Loucy (cell line): ENCODE measurements at regions not wholly inside any gene's neighbourhood (a gene's known extent, or its start where the extent isn't known, plus 50 kb on each side); places are given as distances from the start of the nearest gene placed in this dataset.

ENCODE experiments used
- EZH2phosphoT487 ChIP-seq: fragments of 200-600 bp; IDR thresholded peaks from 2 replicates; pipeline ENCODE4 v1.6.1; 2018; ENCODE audit warnings: antibody characterized with exemption, mild to moderate bottlenecking, moderate library complexity, borderline replicate concordance
- TF ChIP-seq, protein P1 (sequence below): fragments of 200-600 bp; sonication (generic); conservative IDR thresholded peaks from 2 replicates; pipeline ENCODE4 v1.5.1; 2014; ENCODE audit warnings: mild to moderate bottlenecking, antibody characterized with exemption, low read length

- TF ChIP-seq, protein P1, sequence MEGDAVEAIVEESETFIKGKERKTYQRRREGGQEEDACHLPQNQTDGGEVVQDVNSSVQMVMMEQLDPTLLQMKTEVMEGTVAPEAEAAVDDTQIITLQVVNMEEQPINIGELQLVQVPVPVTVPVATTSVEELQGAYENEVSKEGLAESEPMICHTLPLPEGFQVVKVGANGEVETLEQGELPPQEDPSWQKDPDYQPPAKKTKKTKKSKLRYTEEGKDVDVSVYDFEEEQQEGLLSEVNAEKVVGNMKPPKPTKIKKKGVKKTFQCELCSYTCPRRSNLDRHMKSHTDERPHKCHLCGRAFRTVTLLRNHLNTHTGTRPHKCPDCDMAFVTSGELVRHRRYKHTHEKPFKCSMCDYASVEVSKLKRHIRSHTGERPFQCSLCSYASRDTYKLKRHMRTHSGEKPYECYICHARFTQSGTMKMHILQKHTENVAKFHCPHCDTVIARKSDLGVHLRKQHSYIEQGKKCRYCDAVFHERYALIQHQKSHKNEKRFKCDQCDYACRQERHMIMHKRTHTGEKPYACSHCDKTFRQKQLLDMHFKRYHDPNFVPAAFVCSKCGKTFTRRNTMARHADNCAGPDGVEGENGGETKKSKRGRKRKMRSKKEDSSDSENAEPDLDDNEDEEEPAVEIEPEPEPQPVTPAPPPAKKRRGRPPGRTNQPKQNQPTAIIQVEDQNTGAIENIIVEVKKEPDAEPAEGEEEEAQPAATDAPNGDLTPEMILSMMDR = no peak
- TF ChIP-seq EZH2phosphoT487 = no peak
Measured at GRCh38 chr14:94907626-94908261, 137.8 kb upstream of the GSC start.
